Uterus (tissue), 2 donors: ENCODE measurements at regions not wholly inside any gene's neighbourhood (a gene's known extent, or its start where the extent isn't known, plus 50 kb on each side); places are given as distances from the start of the nearest gene placed in this dataset.

Experiments
- POLR2A ChIP-seq, 2 donors: fragments of 450-650 bp; IDR thresholded peaks; one replicate each; pipeline ENCODE4 v1.6.1; 2016; ENCODE audit warnings: antibody characterized with exemption in 2 of 2, mild to moderate bottlenecking in 1 of 2, moderate library complexity in 1 of 2
- TF ChIP-seq, protein P1 (sequence below), 4 experiments: fragments of 200-600 bp in 2 of 4; fragments of 450-650 bp in 2 of 4; sonication (generic) in 2 of 4; IDR thresholded peaks; one replicate each; pipeline ENCODE4 v1.5.1; 2016 to 2019; ENCODE audit warnings: antibody characterized with exemption in 4 of 4, mild to moderate bottlenecking in 2 of 4, moderate library complexity in 1 of 4

DNA sequence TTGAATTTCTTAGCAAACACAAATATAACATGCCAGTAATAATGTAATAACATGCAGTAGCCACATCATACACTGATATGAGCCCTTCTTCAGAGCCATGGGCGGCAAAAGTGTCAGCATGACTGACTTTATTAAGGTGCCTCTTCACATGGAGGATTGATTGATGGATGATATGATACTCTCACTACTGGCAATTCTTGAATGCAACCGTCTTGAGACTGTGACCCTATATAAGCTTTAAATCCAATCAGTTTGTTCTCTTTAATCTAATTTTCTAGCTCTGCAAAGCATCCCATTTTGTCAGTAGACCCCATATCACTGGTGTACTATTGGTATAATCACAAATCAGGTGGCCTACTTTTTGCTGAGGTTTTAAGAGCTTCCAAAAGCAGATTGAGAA is 463.7 kb upstream of the ROBO2 start:
- TF ChIP-seq, protein P1, sequence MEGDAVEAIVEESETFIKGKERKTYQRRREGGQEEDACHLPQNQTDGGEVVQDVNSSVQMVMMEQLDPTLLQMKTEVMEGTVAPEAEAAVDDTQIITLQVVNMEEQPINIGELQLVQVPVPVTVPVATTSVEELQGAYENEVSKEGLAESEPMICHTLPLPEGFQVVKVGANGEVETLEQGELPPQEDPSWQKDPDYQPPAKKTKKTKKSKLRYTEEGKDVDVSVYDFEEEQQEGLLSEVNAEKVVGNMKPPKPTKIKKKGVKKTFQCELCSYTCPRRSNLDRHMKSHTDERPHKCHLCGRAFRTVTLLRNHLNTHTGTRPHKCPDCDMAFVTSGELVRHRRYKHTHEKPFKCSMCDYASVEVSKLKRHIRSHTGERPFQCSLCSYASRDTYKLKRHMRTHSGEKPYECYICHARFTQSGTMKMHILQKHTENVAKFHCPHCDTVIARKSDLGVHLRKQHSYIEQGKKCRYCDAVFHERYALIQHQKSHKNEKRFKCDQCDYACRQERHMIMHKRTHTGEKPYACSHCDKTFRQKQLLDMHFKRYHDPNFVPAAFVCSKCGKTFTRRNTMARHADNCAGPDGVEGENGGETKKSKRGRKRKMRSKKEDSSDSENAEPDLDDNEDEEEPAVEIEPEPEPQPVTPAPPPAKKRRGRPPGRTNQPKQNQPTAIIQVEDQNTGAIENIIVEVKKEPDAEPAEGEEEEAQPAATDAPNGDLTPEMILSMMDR (IDR thresholded peaks at IDR 0.05), result no peak
- TF ChIP-seq POLR2A (IDR thresholded peaks at IDR 0.05), result no peak
